Bronchial epithelial cell (primary cell): ENCODE measurements at regions not wholly inside any gene's neighbourhood (a gene's known extent, or its start where the extent isn't known, plus 50 kb on each side); places are given as distances from the start of the nearest gene placed in this dataset.

ENCODE experiments used
- DNase-seq: peaks from one replicate; pipeline ENCODE4 v3.0.0-alpha.2; 2010; ENCODE audit warnings: low read depth
- FAIRE-seq: peaks from 2 replicates; lab custom pipeline; 2011; peaks lifted over from hg19 to GRCh38; lab: Jason Lieb, UNC
- H3K27me3 ChIP-seq: 2 replicates; pipeline ENCODE4 v1.5.1; 2011; ENCODE audit warnings: low read length; ENCODE audit not compliant: control insufficient read depth, insufficient read depth
- H3K36me3 ChIP-seq: 2 replicates; pipeline ENCODE4 v1.5.1; 2011; ENCODE audit warnings: low read length; ENCODE audit not compliant: control insufficient read depth, insufficient read depth
- H3K4me3 ChIP-seq: 2 replicates; pipeline ENCODE4 v1.5.1; 2011; ENCODE audit warnings: mild to moderate bottlenecking, low read depth, low read length, control low read depth
- TF ChIP-seq, protein P1 (sequence below): IDR thresholded peaks from 2 replicates; pipeline ENCODE4 v1.5.1; 2011; ENCODE audit warnings: mild to moderate bottlenecking, moderate library complexity, low read length, control low read depth, inconsistent platforms; ENCODE audit not compliant: insufficient read depth, severe bottlenecking

DNA sequence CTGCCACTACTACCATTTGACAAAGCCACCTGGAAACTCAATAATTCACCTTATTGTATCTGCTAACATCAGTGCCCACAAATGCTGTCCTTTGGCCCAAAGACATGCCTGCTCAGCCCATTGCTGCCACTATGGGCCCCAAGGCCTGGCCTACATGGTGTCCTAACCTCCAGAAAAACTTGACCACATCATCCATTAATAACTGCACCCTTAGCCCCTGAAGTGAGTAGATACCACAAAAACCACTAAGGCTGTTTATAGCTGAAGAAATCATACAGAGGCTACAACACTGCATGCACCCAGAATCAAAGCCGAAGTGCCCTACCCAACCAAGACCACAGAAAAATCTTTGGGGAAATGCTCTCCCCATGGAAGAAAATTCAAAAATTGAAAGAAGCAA is 932.8 kb upstream of the SLITRK6 start:
- Histone ChIP-seq H3K4me3 (no peak overlapping the region), H3K27me3 (no peaks in the 10 kb centered on the region), H3K36me3 (no peaks in the 10 kb centered on the region)
- TF ChIP-seq, protein P1, sequence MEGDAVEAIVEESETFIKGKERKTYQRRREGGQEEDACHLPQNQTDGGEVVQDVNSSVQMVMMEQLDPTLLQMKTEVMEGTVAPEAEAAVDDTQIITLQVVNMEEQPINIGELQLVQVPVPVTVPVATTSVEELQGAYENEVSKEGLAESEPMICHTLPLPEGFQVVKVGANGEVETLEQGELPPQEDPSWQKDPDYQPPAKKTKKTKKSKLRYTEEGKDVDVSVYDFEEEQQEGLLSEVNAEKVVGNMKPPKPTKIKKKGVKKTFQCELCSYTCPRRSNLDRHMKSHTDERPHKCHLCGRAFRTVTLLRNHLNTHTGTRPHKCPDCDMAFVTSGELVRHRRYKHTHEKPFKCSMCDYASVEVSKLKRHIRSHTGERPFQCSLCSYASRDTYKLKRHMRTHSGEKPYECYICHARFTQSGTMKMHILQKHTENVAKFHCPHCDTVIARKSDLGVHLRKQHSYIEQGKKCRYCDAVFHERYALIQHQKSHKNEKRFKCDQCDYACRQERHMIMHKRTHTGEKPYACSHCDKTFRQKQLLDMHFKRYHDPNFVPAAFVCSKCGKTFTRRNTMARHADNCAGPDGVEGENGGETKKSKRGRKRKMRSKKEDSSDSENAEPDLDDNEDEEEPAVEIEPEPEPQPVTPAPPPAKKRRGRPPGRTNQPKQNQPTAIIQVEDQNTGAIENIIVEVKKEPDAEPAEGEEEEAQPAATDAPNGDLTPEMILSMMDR, result no peak
- no peak for DNase-seq
- no peak for FAIRE-seq

DNA sequence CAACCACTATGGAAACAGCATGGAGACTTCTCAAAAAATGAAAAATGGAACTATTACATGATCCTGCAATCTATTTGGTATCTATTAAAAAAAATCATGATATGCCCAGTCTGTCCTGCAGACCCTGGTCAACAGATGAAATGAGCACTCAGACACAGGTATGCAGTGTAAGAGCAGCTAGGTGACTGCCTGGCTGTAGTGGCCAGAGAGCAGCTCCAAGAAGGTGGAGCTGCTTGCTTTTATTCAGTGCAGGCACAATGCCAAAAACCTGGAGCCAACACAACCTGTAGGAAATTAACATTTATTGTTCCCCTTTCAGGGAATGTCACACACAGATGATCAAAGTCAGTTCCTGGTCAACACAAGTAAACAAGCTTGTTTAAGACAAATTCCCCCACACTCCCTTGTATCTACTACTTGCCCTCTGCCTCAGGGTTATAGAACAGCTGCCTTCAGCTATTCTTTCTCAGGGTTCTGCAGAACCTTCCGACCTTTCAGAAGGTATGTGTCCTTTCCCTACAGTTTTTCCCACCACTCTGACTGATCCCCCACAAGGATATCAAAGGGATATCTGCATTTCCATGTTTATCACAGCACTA is 933.7 kb upstream of the SLITRK5 start:
- Histone ChIP-seq H3K36me3 (no peaks in the 10 kb centered on the region), H3K27me3 (no peaks in the 10 kb centered on the region), H3K4me3 (no peak overlapping the region)
- no peak for DNase-seq
- no peak for FAIRE-seq
- TF ChIP-seq, protein P1, result no peak

DNA sequence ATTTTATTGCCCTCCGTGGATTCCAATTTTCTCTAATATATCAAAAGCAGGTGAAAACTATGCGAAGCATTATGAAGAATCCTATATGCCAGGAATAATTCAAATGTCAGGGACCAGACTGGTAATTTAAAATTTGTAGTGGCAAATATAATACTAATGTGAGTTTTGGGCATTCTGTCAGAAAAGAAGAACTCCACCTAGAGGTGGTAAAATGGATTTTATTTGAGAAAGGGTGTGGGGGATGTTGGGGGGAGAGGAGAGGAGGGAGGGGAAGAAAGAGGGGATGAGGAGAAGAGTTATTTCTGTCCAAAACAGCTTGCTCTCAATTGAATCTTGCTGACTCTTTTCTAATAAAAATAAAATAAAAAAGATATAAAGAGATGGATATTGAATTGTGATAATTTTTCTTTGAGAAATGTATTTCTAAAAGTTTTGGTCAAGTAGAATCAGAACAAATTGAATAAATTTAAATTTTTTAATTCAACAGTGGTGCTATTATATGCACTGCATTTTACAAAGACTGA is 929.3 kb upstream of the SLITRK5 start:
- H3K27me3 ChIP-seq, result no peaks in the 10 kb centered on the region
- DNase-seq (no peak), FAIRE-seq (no peak)
- TF ChIP-seq, protein P1, result no peak
- H3K4me3 ChIP-seq, result no peak overlapping the region
- H3K36me3 ChIP-seq, result no peaks in the 10 kb centered on the region

DNA sequence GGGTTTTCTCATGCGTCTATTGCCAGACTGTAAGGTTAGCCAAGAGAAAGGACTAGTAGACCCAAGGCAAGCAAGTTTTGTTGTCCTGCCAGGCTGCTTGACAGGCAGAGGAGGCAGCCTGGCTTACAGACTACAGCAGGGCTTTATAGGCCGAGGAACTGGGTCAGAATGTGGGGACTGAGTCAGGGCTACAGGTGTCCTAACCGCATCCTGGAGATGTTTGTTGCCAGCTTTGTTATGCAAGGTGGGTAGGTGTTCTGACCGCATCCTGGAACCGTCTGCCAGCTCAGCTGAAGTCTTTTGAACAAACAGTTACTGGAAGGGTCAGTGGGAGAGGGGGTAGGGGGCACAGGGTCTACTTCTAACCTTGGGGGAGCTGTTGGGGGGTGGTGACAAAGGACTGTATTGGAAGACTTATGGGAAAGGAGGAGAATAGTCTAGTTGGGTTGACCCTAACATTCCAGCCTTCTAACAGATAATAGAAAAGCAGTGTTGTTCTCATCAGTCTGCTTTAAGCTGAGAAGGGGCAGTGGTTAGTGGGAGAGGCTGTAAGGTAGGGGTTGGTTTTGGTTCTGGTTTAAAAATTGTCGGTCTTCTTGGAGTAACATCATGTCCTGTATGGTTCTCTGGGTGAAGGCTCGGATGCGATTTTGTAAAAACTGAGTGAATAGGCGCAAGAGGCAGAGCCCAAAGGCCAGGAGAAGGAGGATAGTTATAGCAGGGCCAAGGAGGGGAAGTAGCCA is 913.8 kb upstream of the SLITRK5 start:
- Histone ChIP-seq H3K36me3 (no peaks in the 10 kb centered on the region), H3K4me3 (no peak overlapping the region), H3K27me3 (no peaks in the 10 kb centered on the region)
- peak; percentile 48 for DNase-seq
- TF ChIP-seq, protein P1, result no peak
- FAIRE-seq, result no peak

DNA sequence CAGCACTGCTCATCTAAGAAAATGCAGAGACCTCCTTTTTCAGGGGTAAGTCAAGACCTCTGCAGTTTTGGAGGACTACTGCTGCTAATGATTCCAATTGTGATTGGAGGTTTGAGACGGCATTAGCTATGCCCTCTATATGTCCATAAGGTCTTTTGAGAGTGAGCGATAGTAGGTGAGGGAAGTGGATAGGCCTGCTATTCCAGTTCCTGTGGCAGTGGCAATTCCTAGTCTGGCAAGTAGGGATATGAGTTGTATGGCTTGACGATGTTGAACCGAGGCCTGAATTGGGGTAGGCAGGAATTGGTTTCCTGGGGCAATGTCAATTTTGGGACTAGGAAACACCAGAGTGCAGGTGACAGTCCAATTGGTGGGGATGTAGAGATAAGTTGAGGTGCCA is 913.1 kb upstream of the SLITRK5 start:
- H3K36me3 ChIP-seq, result no peaks in the 10 kb centered on the region
- FAIRE-seq (no peak), DNase-seq (no peak)
- H3K27me3 ChIP-seq, result no peaks in the 10 kb centered on the region
- no peak overlapping the region for H3K4me3 ChIP-seq
- TF ChIP-seq, protein P1, result no peak
